Ascending aorta (tissue), 2 donors: ENCODE measurements at regions not wholly inside any gene's neighbourhood (a gene's known extent, or its start where the extent isn't known, plus 50 kb on each side); places are given as distances from the start of the nearest gene placed in this dataset.

ENCODE experiments used
- DNase-seq, 2 donors: peaks; one replicate each; pipeline ENCODE4 v3.0.0-alpha.2; 2019; ENCODE audit warnings: low spot score in 2 of 2
- H3K27ac ChIP-seq, 2 donors: fragments of 200-600 bp; sonication (generic); one replicate each; pipeline ENCODE4 v1.5.1; 2016 to 2017; ENCODE audit warnings: mild to moderate bottlenecking in 1 of 2
- H3K27me3 ChIP-seq: fragments of 200-600 bp; sonication (generic); one replicate; pipeline ENCODE4 v1.5.1; 2017
- H3K36me3 ChIP-seq, 2 donors: fragments of 200-600 bp; sonication (generic); one replicate each; pipeline ENCODE4 v1.5.1; 2016
- H3K4me1 ChIP-seq, 2 donors: fragments of 200-600 bp; sonication (generic); one replicate each; pipeline ENCODE4 v1.5.1; 2016 to 2017; ENCODE audit warnings: mild to moderate bottlenecking in 1 of 2
- H3K4me3 ChIP-seq, 2 donors: fragments of 200-600 bp; sonication (generic); one replicate each; pipeline ENCODE4 v1.5.1; 2016 to 2017; ENCODE audit warnings: mild to moderate bottlenecking in 1 of 2
- H3K9me3 ChIP-seq, 2 donors: fragments of 200-600 bp; sonication (generic); one replicate each; pipeline ENCODE4 v1.5.1; 2016
- CTCF ChIP-seq, 3 experiments: fragments of 200-600 bp in 2 of 3; fragments of 450-650 bp in 1 of 3; sonication (generic) in 2 of 3; IDR thresholded peaks; one replicate each; pipeline ENCODE4 v1.5.1; 2016 to 2019; ENCODE audit warnings: antibody characterized with exemption in 3 of 3, mild to moderate bottlenecking in 1 of 3, moderate library complexity in 1 of 3
- intact Hi-C: fragments of 100-400 bp; cut with DNase I; formaldehyde crosslinking; loops from one replicate; pipeline ENCODE4 v1.15.1; 2023

GRCh38 chr5:8585230-8586018 is 716.5 kb downstream of the MTRR start:
- H3K9me3 ChIP-seq = no peaks in the 10 kb centered on the region
- no peak overlapping the region for H3K4me3 ChIP-seq
- H3K36me3 ChIP-seq = no peaks in the 10 kb centered on the region
- DNase-seq = no peak
- H3K27ac ChIP-seq = no peak overlapping the region
- no peaks in the 10 kb centered on the region for H3K4me1 ChIP-seq
- intact Hi-C loops = no loop called here
- TF ChIP-seq CTCF (IDR thresholded peaks at IDR 0.05) = no peak
- H3K27me3 ChIP-seq = no peaks in the 10 kb centered on the region

GRCh38 chr5:8590959-8591358 is 722.0 kb downstream of the MTRR start:
- no peaks in the 10 kb centered on the region for H3K36me3 ChIP-seq
- intact Hi-C loops = no loop called here
- H3K27me3 ChIP-seq = no peaks in the 10 kb centered on the region
- H3K4me3 ChIP-seq = no peak overlapping the region
- no peak for TF ChIP-seq CTCF (IDR thresholded peaks at IDR 0.05)
- no peak overlapping the region for H3K27ac ChIP-seq
- no peak for DNase-seq
- H3K9me3 ChIP-seq = no peaks in the 10 kb centered on the region
- no peaks in the 10 kb centered on the region for H3K4me1 ChIP-seq

GRCh38 chr5:8598356-8598755 is 729.4 kb downstream of the MTRR start:
- no peak overlapping the region for H3K27ac ChIP-seq
- TF ChIP-seq CTCF (IDR thresholded peaks at IDR 0.05) = no peak
- no peaks in the 10 kb centered on the region for H3K9me3 ChIP-seq
- no peaks in the 10 kb centered on the region for H3K4me1 ChIP-seq
- no peak overlapping the region for H3K4me3 ChIP-seq
- intact Hi-C loops = no loop called here
- no peak for DNase-seq
- H3K27me3 ChIP-seq = no peaks in the 10 kb centered on the region
- no peaks in the 10 kb centered on the region for H3K36me3 ChIP-seq

GRCh38 chr5:8598996-8599395 is 730.0 kb downstream of the MTRR start:
- Histone ChIP-seq H3K36me3 (no peaks in the 10 kb centered on the region), H3K9me3 (no peaks in the 10 kb centered on the region), H3K4me1 (no peaks in the 10 kb centered on the region), H3K4me3 (no peak overlapping the region), H3K27ac (no peak overlapping the region), H3K27me3 (no peaks in the 10 kb centered on the region)
- TF ChIP-seq CTCF (IDR thresholded peaks at IDR 0.05) = no peak
- intact Hi-C loops = no loop called here
- no peak for DNase-seq

GRCh38 chr5:8600843-8601242 is 731.9 kb downstream of the MTRR start:
- Histone ChIP-seq H3K36me3 (no peaks in the 10 kb centered on the region), H3K4me1 (no peaks in the 10 kb centered on the region), H3K27me3 (no peaks in the 10 kb centered on the region), H3K9me3 (no peaks in the 10 kb centered on the region), H3K27ac (no peak overlapping the region), H3K4me3 (no peak overlapping the region)
- no peak for DNase-seq
- intact Hi-C loops = no loop called here
- TF ChIP-seq CTCF (IDR thresholded peaks at IDR 0.05) = no peak
